ENCODE measurements at regions not wholly inside any gene's neighbourhood (a gene's known extent, or its start where the extent isn't known, plus 50 kb on each side); places are given as distances from the start of the nearest gene placed in this dataset.

- TF ChIP-seq CTCF (conservative IDR thresholded peaks at IDR 0.05; ENCODE audit: low read depth, low read length) (no peak), EZH2 (IDR thresholded peaks at IDR 0.05; ENCODE audit: borderline replicate concordance, low read depth, low read length, poor library complexity, severe bottlenecking) (no peak)
- Histone ChIP-seq H3K27me3 (replicated peaks; ENCODE audit: insufficient read depth, low read depth, low read length, poor library complexity) (no peaks in the 10 kb centered on the region), H3K9me3 (ENCODE audit: low read depth, low read length, poor library complexity, severe bottlenecking) (peaks cover 3% of the 10 kb centered on the region), H3K4me3 (ENCODE audit: low read depth, low read length, poor library complexity, severe bottlenecking) (no peak overlapping the region), H3K4me1 (ENCODE audit: insufficient read depth, low read length, poor library complexity, severe bottlenecking) (peaks cover 14% of the 10 kb centered on the region), H3K36me3 (ENCODE audit: insufficient read depth, low read length, poor library complexity, severe bottlenecking) (no peaks in the 10 kb centered on the region), H3K27ac (ENCODE audit: low read depth, low read length, poor library complexity, severe bottlenecking) (no peak overlapping the region)
- no peak for DNase-seq (ENCODE audit: low spot score)
- POLR2A ChIA-PET (ENCODE audit: low non-redundant PET), result no interaction called here
- intact Hi-C loops (cut with micrococcal nuclease; ENCODE audit: unreplicated experiment), result no loop called here
- CTCF ChIA-PET, result no interaction called here
- no TSS peak for BruUV-seq (replicated peaks)
Measured at GRCh38 chr2:234788841-234789240, 163.0 kb upstream of the SH3BP4 start.

GRCh38 chr2:234788381-234788780, 163.4 kb upstream of the SH3BP4 start:
- Histone ChIP-seq H3K27ac (ENCODE audit: low read depth, low read length, poor library complexity, severe bottlenecking) (no peak overlapping the region), H3K27me3 (replicated peaks; ENCODE audit: insufficient read depth, low read depth, low read length, poor library complexity) (no peaks in the 10 kb centered on the region), H3K4me1 (ENCODE audit: insufficient read depth, low read length, poor library complexity, severe bottlenecking) (peaks cover 11% of the 10 kb centered on the region), H3K9me3 (ENCODE audit: low read depth, low read length, poor library complexity, severe bottlenecking) (peaks cover 8% of the 10 kb centered on the region), H3K4me3 (ENCODE audit: low read depth, low read length, poor library complexity, severe bottlenecking) (no peak overlapping the region), H3K36me3 (ENCODE audit: insufficient read depth, low read length, poor library complexity, severe bottlenecking) (no peaks in the 10 kb centered on the region)
- intact Hi-C loops (cut with micrococcal nuclease; ENCODE audit: unreplicated experiment), result no loop called here
- TF ChIP-seq EZH2 (IDR thresholded peaks at IDR 0.05; ENCODE audit: borderline replicate concordance, low read depth, low read length, poor library complexity, severe bottlenecking) (no peak), CTCF (conservative IDR thresholded peaks at IDR 0.05; ENCODE audit: low read depth, low read length) (no peak)
- no peak for DNase-seq (ENCODE audit: low spot score)
- ChIA-PET CTCF (no interaction called here), POLR2A (ENCODE audit: low non-redundant PET) (no interaction called here)
- no TSS peak for BruUV-seq (replicated peaks)

GRCh38 chr2:234787114-234787513, 164.7 kb upstream of the SH3BP4 start:
- H3K4me1 ChIP-seq (ENCODE audit: insufficient read depth, low read length, poor library complexity, severe bottlenecking), result no peaks in the 10 kb centered on the region
- POLR2A ChIA-PET (ENCODE audit: low non-redundant PET), result no interaction called here
- CTCF ChIA-PET, result no interaction called here
- intact Hi-C loops (cut with micrococcal nuclease; ENCODE audit: unreplicated experiment), result no loop called here
- no peak overlapping the region for H3K4me3 ChIP-seq (ENCODE audit: low read depth, low read length, poor library complexity, severe bottlenecking)
- no peaks in the 10 kb centered on the region for H3K27me3 ChIP-seq (replicated peaks; ENCODE audit: insufficient read depth, low read depth, low read length, poor library complexity)
- no TSS peak for BruUV-seq (replicated peaks)
- no peak overlapping the region for H3K27ac ChIP-seq (ENCODE audit: low read depth, low read length, poor library complexity, severe bottlenecking)
- H3K9me3 ChIP-seq (ENCODE audit: low read depth, low read length, poor library complexity, severe bottlenecking), result peaks cover 19% of the 10 kb centered on the region
- no peaks in the 10 kb centered on the region for H3K36me3 ChIP-seq (ENCODE audit: insufficient read depth, low read length, poor library complexity, severe bottlenecking)
- DNase-seq (ENCODE audit: low spot score), result no peak
- TF ChIP-seq EZH2 (IDR thresholded peaks at IDR 0.05; ENCODE audit: borderline replicate concordance, low read depth, low read length, poor library complexity, severe bottlenecking) (no peak), CTCF (conservative IDR thresholded peaks at IDR 0.05; ENCODE audit: low read depth, low read length) (no peak)

Data from A673 (cell line).